ENCODE measurements at regions not wholly inside any gene's neighbourhood (a gene's known extent, or its start where the extent isn't known, plus 50 kb on each side); places are given as distances from the start of the nearest gene placed in this dataset.

- TF ChIP-seq ZNF114 (CRISPR knock-in tag; IDR thresholded peaks at IDR 0.05) (no peak), EZH2 (IDR thresholded peaks at IDR 0.05; ENCODE audit: low read depth, unreplicated experiment) (no peak), CTCF (conservative IDR thresholded peaks at IDR 0.05; ENCODE audit: low read depth in 2 of 2) (no peak), ZNF331 (CRISPR knock-in tag; IDR thresholded peaks at IDR 0.05; ENCODE audit: low read depth) (no peak), POLR2AphosphoS5 (IDR thresholded peaks at IDR 0.05; ENCODE audit: low read depth) (no peak), REST (IDR thresholded peaks at IDR 0.05; ENCODE audit: unreplicated experiment) (no peak), JUNB (IDR thresholded peaks at IDR 0.05; ENCODE audit: unreplicated experiment) (no peak), EZH2phosphoT487 (IDR thresholded peaks at IDR 0.05; ENCODE audit: unreplicated experiment) (no peak), CREB1 (CRISPR knock-in tag; IDR thresholded peaks at IDR 0.05; ENCODE audit: low read depth) (no peak)
These were observed 239.6 kb upstream of the IRX1 start for GRCh38 chr5:3356016-3356415.
